Testis (tissue), 2 donors: ENCODE measurements at regions not wholly inside any gene's neighbourhood (a gene's known extent, or its start where the extent isn't known, plus 50 kb on each side); places are given as distances from the start of the nearest gene placed in this dataset.

Experiments
- DNase-seq: peaks from one replicate; pipeline ENCODE4 v3.0.0-alpha.2; 2019
- H3K27ac ChIP-seq, 2 donors: fragments of 200-600 bp; sonication (generic); one replicate each; pipeline ENCODE4 v1.5.1; 2019
- H3K27me3 ChIP-seq: fragments of 200-600 bp; sonication (generic); one replicate; pipeline ENCODE4 v1.5.1; 2019
- H3K36me3 ChIP-seq: fragments of 200-600 bp; sonication (generic); one replicate; pipeline ENCODE4 v1.5.1; 2017; ENCODE audit warnings: low read depth; ENCODE audit errors: missing control alignments
- H3K4me1 ChIP-seq: fragments of 200-600 bp; sonication (generic); one replicate; pipeline ENCODE4 v1.5.1; 2019
- H3K4me3 ChIP-seq, 2 donors: fragments of 200-600 bp; sonication (generic); one replicate each; pipeline ENCODE4 v1.5.1; 2017 to 2019
- H3K9me3 ChIP-seq: fragments of 200-600 bp; sonication (generic); one replicate; pipeline ENCODE4 v1.5.1; 2017
- POLR2A ChIP-seq: fragments of 450-650 bp; IDR thresholded peaks from one replicate; pipeline ENCODE4 v1.6.1; 2017; ENCODE audit warnings: antibody characterized with exemption, mild to moderate bottlenecking, moderate library complexity
- WGBS, 2 donors: methylation state at CpG; one replicate each; pipeline ENCODE4 v1.1.5; 2018; 5-methylcytosine and 5-hydroxymethylcytosine counted together
- intact Hi-C: fragments of 100-400 bp; cut with DNase I; formaldehyde crosslinking; loops from one replicate; pipeline ENCODE4 v1.15.1; 2023; ENCODE audit warnings: low total_unique reads
- TF ChIP-seq, protein P1 (sequence below), 3 experiments: fragments of 450-650 bp in 2 of 3; fragments of 200-600 bp in 1 of 3; sonication (generic) in 1 of 3; IDR thresholded peaks; one replicate each; pipeline ENCODE4 v1.5.1; 2016 to 2019; ENCODE audit warnings: antibody characterized with exemption in 3 of 3, mild to moderate bottlenecking in 2 of 3, moderate library complexity in 1 of 3

DNA sequence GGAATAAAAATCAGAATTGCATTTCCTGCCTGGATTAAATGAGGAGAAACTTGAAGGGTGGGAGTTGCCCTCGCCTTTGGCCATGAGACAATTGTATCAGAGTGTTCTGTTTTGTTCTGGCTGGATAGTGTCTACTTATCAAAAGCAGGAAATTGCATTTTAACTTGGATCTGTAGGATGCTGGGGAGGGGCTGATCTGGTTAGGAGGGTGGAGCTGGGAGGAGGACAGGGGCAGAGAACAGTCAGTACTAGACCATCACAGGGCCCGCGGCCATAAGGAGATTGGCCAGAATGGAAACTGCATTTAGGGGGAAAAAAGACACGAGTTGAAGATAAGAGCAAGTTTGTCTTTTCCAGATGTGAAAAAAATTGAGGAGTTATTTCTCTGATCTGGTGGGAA lies 199.1 kb upstream of the POU3F3 start:
- TF ChIP-seq, protein P1, sequence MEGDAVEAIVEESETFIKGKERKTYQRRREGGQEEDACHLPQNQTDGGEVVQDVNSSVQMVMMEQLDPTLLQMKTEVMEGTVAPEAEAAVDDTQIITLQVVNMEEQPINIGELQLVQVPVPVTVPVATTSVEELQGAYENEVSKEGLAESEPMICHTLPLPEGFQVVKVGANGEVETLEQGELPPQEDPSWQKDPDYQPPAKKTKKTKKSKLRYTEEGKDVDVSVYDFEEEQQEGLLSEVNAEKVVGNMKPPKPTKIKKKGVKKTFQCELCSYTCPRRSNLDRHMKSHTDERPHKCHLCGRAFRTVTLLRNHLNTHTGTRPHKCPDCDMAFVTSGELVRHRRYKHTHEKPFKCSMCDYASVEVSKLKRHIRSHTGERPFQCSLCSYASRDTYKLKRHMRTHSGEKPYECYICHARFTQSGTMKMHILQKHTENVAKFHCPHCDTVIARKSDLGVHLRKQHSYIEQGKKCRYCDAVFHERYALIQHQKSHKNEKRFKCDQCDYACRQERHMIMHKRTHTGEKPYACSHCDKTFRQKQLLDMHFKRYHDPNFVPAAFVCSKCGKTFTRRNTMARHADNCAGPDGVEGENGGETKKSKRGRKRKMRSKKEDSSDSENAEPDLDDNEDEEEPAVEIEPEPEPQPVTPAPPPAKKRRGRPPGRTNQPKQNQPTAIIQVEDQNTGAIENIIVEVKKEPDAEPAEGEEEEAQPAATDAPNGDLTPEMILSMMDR (IDR thresholded peaks at IDR 0.05), result no peak
- no peak for TF ChIP-seq POLR2A
- no peaks in the 10 kb centered on the region for H3K27me3 ChIP-seq
- no peaks in the 10 kb centered on the region for H3K4me1 ChIP-seq
- H3K36me3 ChIP-seq, result no peaks in the 10 kb centered on the region
- H3K9me3 ChIP-seq, result no peaks in the 10 kb centered on the region
- H3K27ac ChIP-seq, result peak overlapping the region in 1 of 2 donors; percentile 7
- no peak overlapping the region for H3K4me3 ChIP-seq
- peak; percentile 16 for DNase-seq
- 33 to 38% methylated on average over 4 of the region's 4 CpGs for whole genome bisulfite sequencing, 2 donors
- intact Hi-C loops, result no loop called here

- peak; percentile 22 for DNase-seq
- no peaks in the 10 kb centered on the region for H3K36me3 ChIP-seq
- no peaks in the 10 kb centered on the region for H3K4me1 ChIP-seq
- WGBS, 2 donors, result 21 to 47% methylated on average over 20 of the region's 20 CpGs
- no peak overlapping the region for H3K4me3 ChIP-seq
- H3K27me3 ChIP-seq, result no peaks in the 10 kb centered on the region
- intact Hi-C loops, result no loop called here
- H3K9me3 ChIP-seq, result no peaks in the 10 kb centered on the region
- TF ChIP-seq POLR2A, result no peak
- TF ChIP-seq, protein P1 (IDR thresholded peaks at IDR 0.05), result no peak
- H3K27ac ChIP-seq, result no peak overlapping the region
These were observed 197.2 kb upstream of the POU3F3 start for GRCh38 chr2:104656571-104657163.

- TF ChIP-seq, protein P1 (IDR thresholded peaks at IDR 0.05), result no peak
- no peak for TF ChIP-seq POLR2A
- 34 to 45% methylated on average over 16 to 19 of the region's 19 CpGs for WGBS, 2 donors
- H3K4me1 ChIP-seq, result no peaks in the 10 kb centered on the region
- no peaks in the 10 kb centered on the region for H3K9me3 ChIP-seq
- intact Hi-C loops, result no loop called here
- no peaks in the 10 kb centered on the region for H3K27me3 ChIP-seq
- H3K4me3 ChIP-seq, result no peak overlapping the region
- no peak overlapping the region for H3K27ac ChIP-seq
- no peaks in the 10 kb centered on the region for H3K36me3 ChIP-seq
- peak; percentile 65 for DNase-seq
These were observed 195.6 kb upstream of the POU3F3 start for GRCh38 chr2:104658144-104658835.

DNA sequence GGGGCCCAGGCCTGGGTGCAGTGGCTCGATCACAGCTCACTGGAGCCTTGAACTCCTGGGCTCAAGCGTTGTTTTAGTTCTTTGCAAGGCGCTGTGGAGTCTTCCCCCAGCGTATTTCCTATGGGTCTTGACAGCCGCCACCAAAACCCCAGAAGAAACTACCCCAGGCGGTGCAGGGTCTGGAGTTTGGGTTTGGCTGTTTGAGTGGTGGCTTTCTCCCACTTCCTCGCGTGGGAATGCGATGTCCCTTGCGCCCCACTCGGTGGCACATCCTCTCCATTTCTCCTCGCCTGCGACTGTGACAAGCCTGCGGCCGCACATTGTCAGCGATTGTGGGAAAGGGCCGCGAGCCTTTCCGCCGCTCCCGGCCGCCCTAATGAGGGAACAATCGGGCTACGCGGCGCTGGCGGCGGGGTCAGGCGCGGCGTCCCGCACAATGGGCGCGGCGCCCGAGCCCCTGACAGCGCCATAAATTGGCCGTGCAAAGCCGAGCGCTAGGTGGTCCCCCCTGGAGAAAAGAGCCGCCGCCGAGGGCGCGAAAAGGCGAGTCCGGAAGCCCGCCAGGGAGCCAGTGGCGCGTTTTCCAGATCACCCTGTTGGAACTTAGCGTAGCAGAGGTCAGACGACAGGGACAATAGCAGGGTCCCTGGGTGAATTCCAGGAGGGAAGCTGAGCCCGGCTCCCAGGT lies 194.9 kb upstream of the POU3F3 start:
- no peak for DNase-seq
- Histone ChIP-seq H3K9me3 (no peaks in the 10 kb centered on the region), H3K4me1 (no peaks in the 10 kb centered on the region), H3K36me3 (no peaks in the 10 kb centered on the region), H3K27me3 (no peaks in the 10 kb centered on the region), H3K27ac (no peak overlapping the region), H3K4me3 (peak overlapping the region; percentile 21 to 33)
- intact Hi-C loops, result no loop called here
- TF ChIP-seq POLR2A, result no peak
- TF ChIP-seq, protein P1 (IDR thresholded peaks at IDR 0.05), result no peak
- WGBS, 2 donors, result 21 to 32% methylated on average over 28 to 53 of the region's 53 CpGs
